Esophagus squamous epithelium (tissue), 4 donors: ENCODE measurements at regions not wholly inside any gene's neighbourhood (a gene's known extent, or its start where the extent isn't known, plus 50 kb on each side); places are given as distances from the start of the nearest gene placed in this dataset.

Source experiments
- CTCF ChIP-seq, 6 experiments: fragments of 450-650 bp in 4 of 6; fragments of 200-600 bp in 2 of 6; sonication (generic) in 2 of 6; IDR thresholded peaks; one replicate each; pipeline ENCODE4 v1.5.1; 2016 to 2019; ENCODE audit warnings: antibody characterized with exemption in 6 of 6, mild to moderate bottlenecking in 4 of 6, moderate library complexity in 4 of 6
- POLR2A ChIP-seq, 4 donors: fragments of 450-650 bp; IDR thresholded peaks; one replicate each; pipeline ENCODE4 v1.6.1; 2017; ENCODE audit warnings: antibody characterized with exemption in 4 of 4, mild to moderate bottlenecking in 4 of 4, moderate library complexity in 3 of 4

- TF ChIP-seq POLR2A (IDR thresholded peaks at IDR 0.05) (no peak), CTCF (IDR thresholded peaks at IDR 0.05) (no peak)
Observed at GRCh38 chr13:59587971-59588716, 575.6 kb downstream of the DIAPH3 start.
